Glomerular visceral epithelial cell (primary cell): ENCODE measurements at regions not wholly inside any gene's neighbourhood (a gene's known extent, or its start where the extent isn't known, plus 50 kb on each side); places are given as distances from the start of the nearest gene placed in this dataset.

ENCODE experiments used
- DNase-seq: peaks from one replicate; pipeline ENCODE4 v3.0.0-alpha.2; 2016; ENCODE audit errors: extremely low spot score

- DNase-seq, result no peak
Measured at GRCh38 chr16:72508191-72508590, 336.2 kb upstream of the PMFBP1 start.

GRCh38 chr16:72502594-72503005 is 330.6 kb upstream of the PMFBP1 start:
- DNase-seq, result no peak

- DNase-seq, result peak; percentile 66
Measured at GRCh38 chr16:72501739-72502593, 330.0 kb upstream of the PMFBP1 start.

DNA sequence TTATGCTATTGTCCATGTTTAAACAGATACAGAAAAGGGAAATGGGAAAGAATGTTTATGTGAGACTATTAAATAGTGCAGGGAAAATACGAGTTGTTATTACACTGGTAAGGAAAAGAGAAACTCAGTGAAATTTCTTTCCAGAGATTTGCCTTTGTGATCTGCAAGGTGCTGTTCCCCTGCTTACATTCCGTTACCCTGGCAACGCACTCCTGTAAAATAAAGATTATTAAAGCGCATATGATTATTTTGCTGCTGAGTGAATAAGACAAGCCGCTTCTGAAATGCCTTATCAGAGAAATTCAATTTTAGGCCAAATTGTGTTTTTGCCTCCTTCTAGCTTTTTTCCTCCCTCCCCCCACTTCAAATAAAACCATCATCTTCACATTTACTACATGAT is 328.6 kb upstream of the PMFBP1 start:
- DNase-seq, result no peak

DNA sequence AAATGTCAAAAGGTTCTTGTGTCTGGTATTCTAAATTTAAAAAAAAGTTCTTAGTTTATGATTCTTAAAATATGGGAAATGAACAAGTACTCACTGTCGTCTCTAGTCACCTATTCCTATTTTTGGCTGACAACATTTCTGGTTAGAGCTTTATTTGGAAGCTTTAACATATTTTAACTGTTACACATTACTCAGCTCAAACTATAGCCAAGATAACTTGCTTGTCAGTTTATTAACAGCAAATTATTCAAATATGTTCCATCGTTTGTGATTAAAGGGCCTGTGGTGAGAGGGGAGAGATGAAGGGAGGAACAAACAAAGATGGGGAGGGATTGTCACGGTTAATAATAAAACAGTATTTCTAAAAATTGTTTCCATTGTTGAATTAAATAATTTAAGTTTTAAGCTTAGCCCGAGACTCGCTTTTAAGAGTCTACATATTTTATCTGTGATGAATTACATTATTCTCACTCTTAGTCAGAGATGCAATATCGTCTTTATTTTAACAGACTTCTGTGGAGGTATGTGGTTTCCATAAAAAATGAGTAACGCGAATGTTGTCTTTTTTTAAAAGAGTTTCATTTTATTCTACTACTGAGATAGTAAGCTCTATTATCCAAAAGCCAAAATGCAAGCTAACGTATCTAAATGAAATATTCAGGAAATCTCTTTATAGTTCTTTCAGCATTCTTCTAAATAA is 321.9 kb upstream of the PMFBP1 start:
- DNase-seq, result peak; percentile 18

DNA sequence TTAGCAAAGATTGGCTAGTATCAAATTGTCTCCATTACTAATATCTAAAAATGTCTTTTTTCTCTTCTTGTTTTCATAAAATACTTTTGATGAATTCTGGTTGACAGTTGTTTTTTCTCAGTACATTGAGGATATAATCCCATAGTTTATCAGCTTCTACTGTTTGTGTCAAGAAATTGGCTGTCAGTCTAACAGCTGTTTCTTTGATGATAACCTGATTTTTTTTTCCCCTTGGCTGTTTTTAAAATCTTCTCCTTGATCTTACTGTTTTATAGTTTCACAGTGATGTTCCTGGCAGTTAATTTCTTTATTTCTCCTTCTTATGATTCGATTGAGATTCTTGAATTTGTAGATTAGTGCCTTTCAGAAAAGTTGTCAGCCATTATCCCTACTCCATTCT is 315.3 kb upstream of the PMFBP1 start:
- no peak for DNase-seq

DNA sequence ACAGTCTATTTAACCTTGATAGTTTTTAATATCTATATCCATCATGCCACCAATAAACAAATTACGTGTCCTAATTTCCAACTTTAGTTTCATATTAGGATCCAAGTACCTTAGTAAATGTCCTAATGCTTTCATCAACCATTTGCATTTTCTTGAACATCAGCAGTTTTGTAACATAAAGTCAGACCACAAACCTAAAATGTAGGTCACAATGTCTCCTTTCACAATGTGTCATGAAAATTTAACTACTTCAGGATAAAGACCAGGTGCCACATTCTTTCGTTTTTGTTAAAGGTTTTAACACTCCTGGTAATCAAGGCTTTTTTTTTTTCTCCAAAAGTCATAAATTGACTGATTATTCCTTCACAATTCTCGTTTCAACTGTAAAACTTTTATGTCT is 310.7 kb upstream of the PMFBP1 start:
- no peak for DNase-seq

DNA sequence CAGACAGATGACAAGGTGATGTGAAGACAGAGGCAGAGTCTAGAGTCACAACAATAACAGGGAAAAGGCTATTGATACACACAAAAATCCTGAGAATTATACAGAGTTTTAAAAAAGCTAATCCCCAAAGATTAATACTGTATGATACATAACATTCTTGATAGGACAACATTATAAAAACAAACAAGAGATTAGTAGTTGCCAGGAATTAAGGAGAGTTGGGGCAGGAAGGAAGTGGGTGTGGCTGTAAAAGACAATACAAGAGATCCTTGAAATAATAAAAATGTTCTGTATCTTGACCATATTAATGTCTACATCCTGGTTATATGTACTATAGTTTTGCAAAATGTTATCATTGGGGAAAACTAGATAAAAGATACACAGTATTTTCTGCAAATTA is 309.5 kb upstream of the PMFBP1 start:
- DNase-seq, result no peak

DNA sequence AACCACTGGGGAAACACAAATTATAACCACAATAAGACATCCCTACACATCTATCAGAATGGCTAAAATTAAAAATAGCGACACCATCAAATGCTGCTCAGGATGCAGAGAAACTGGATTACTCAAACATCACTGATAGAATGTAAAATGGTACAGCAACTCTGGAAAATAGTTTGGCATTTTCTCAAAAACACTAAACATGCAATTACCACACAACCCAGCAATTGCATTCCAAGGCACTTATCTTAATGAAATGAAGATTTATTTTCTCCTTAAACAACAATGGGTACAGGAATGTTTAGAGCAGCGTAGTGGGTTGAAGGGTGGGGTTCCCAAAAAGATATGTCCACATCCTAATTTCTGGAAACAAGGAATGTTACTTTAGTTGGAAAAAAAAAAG is 309.0 kb upstream of the PMFBP1 start:
- DNase-seq, result no peak

GRCh38 chr16:72475688-72476087 is 303.7 kb upstream of the PMFBP1 start:
- no peak for DNase-seq

- DNase-seq, result peak; percentile 85
Measured at GRCh38 chr16:72474501-72475123, 302.7 kb upstream of the PMFBP1 start.

GRCh38 chr16:72473631-72474030 is 301.7 kb upstream of the PMFBP1 start:
- DNase-seq, result no peak

- no peak for DNase-seq
Measured at GRCh38 chr16:72471317-72471924, 299.5 kb upstream of the PMFBP1 start.

DNA sequence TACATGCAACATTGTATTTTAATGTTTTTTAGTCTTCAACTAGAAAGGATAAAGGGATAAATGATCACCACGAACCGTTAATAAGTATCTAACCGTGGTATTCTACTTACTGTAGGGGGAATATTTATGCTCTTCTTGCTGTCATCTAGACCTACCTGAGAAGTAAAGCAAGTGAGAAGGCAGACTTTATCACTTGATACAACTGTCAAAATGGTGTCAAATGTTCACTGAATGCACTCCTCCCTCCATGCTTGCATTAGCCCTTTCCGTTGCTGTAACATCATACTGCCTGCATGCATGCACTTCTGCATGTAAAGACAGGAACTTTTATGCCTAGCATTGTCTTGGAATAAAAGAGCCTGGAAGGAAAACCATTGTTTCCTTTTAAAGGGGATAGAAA is 298.6 kb upstream of the PMFBP1 start:
- DNase-seq, result no peak

DNA sequence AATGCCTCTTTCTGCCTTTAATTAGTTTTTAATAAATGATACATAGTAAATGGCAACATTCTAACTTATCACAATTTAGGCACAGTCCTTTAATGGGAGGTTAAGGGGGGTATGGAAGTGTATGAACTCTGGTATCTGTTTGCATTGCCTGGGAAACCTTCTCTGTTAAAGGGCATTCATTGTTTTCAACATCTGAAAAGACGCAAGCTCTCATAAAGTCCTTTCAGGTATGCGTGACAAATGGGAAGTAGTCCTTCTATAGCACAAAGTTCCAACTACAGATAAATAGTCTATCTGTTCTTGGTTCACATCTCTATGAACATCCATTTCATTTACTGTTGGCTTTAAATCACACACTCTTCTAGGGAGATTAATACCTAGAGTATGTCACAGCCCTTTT is 298.0 kb upstream of the PMFBP1 start:
- no peak for DNase-seq

DNA sequence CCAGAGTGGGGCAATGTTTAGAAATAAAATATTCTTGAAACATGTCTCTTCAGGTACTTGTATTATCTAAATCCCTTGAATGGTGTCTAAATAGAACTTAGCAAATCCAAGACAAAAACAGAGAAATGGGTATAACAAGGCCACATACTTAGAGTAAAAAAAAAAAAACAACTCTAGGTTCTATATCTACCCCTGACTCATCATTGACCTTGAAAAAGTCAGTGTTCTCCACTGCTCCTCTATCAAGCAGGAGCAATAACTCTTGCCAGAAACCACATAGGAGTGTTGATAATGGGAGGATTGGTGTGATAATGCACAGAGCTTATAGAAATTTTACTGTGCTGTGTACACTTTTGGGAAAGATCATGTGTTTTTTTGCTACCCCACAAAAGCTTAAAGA is 296.6 kb upstream of the PMFBP1 start:
- DNase-seq, result no peak

DNA sequence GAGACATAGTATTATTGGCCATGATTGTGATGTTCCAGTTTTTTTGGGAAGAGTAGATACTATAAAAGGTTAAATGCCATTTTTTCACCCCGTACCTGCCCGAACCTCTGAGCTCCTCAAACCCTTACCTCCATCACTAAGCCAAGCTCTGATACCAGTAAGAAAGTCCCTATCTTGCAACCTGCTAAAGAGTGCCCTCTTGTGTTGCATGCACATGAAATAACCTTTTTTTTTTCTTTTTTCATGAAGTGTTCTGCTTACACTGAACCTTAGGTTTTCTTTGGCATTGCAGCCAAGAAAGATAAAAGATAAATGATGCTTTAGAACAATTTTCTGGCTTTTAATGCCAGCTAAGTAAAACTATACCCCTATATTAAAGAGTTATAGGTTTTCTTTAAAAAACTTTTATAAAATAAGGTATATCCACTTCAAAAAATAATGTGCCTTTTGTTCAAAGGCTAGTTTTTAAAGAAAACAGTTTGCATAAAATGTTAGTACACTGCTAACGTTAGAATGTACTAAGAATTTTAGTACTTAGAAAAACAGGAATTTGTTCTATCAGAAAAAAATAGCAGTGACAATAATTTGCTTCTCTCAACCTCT is 295.3 kb upstream of the PMFBP1 start:
- peak; percentile 35 for DNase-seq

- no peak for DNase-seq
Measured at GRCh38 chr16:72464597-72465368, 292.8 kb upstream of the PMFBP1 start.

GRCh38 chr16:72464052-72464451 is 292.1 kb upstream of the PMFBP1 start:
- no peak for DNase-seq

- no peak for DNase-seq
Measured at GRCh38 chr16:72458035-72458434, 286.1 kb upstream of the PMFBP1 start.

GRCh38 chr16:72457243-72457940 is 285.4 kb upstream of the PMFBP1 start:
- DNase-seq, result no peak
